ENCODE measurements at regions not wholly inside any gene's neighbourhood (a gene's known extent, or its start where the extent isn't known, plus 50 kb on each side); places are given as distances from the start of the nearest gene placed in this dataset.
A peak's percentile ranks its signal among the peaks of the same experiment; 100 is the strongest.
"Not testable (repeated sequence)": the region's sequence is repeated elsewhere in the genome, so short reads cannot be mapped to it uniquely, and the experiment has no call there.

DNA sequence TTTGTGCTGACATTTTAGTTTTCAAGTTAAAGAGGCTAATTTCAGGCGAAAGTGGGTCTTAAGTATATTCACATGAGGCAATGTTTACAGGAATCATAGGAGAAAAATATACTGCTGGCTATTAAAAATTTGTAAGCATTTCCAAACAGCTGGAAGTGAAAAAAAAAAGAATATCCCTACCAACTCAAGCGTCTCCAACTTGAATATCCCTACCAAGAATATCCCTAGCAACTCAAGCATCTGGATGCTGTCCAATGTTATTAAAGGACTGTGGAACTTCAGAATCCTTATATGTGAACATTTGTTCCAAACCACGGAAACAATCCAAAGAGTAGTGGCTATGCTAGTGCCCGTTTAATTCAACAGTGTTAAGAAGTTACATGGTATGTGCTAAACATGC is 1303.0 kb downstream of the GATA3 start:
- DNase-seq: no peak

DNA sequence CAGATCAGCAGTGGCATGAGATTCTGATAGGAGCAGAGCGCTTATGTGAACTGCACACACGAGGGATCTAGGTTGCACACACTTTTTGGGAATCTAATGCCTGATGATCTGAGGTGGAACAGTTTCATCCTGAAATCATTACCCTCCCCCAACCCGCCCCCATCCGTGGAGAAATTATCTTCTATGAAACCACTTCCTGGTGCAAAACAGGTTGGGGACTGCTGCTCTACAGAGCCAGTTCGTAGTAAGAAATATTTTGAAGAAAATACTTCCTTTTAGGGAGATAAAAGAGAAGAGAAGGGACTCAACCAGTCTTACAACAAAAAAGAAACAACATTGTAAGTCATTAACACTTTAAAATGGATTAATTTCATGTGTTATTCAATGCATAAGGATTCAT is 1308.2 kb downstream of the GATA3 start:
- no peak for DNase-seq

DNA sequence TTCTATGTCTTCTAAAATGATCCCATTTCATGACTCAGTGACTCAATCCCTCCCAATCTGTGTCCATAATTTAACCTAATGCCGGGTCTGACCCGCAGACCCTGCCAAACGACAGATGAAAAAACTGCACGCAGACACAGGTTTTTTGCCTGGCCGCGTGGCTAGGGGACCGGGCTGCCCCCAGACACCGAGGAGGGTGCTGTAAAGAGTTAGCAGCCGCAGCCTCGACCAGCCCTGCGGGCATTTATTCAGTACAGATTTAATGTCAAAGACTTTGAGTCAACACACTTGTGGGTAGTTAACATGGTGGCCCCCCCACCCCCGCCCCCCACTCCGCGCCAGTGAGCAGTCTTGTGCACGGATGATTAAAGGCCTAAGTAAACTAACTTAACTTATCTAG is 1324.7 kb downstream of the GATA3 start:
- no peak for DNase-seq

DNA sequence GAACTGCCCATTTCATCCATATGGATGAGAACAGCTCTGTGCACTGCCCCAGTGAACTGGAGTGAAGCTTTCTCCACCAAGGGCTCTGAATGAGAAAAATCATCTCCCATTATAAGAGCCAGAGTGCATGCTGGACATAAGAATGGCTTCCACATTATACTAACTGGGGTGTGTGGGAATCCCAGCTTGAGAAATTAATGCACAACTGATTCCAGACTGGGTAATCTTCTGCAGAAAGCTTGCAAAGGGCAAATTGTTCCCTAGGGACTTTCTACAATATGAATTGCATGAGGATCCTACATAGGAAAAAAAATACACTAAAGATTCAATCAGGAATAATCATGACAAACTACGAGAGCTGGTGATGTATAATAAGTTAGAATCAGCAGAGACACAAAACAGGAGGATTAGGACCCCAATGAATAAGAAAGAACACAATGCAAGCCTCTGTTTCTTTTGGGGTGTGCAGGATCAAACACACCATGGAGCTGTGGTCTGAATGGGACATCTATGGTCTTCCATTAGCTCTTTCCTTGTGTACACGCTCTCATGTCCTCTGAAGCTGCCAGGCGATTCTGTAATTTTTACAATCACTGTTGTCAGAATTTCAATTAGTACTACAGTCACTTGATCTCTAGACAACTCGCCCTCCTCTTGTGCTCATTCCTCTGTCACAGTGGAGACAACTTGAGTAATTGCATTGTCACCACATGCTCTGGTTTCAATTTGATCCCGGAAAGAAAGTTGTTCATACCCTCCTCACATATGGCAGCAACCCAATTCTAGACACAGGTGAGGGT is 1327.4 kb downstream of the GATA3 start:
- no peak for DNase-seq

DNA sequence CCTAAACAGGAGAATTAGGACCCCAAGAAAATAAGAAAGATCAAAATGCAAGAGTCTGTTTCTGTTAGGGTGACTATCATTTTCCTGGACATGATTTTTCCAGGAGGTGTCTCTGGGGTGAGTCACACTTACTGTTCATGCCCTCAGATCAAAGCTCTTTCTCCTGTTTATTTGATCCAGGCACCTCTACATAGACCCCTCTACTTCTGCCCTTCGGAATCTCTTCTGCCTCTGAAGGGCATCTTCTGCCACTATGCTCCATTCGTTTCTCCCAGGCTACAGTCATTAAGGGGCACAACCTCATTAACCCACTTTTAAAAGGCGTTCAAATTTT is 1328.0 kb downstream of the GATA3 start:
- no peak for DNase-seq

DNA sequence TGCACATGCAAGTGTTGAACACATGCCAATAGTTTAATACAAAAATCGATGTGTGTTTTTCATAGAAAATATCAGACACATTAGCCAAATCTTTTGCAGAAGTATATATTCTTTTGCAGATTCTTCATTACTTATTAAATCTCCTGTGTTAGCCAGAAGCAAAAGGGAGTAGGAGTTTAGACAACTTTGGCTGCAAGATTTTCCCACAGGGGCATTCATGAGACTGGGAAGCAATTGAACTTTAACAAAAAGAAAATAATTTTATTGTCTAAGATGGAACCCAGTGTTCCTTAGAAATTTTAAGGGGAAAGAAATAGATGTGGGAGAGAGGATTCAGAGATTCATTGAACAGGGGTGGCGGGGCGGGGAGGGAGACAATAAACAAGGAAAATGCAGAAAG is 1336.0 kb downstream of the GATA3 start:
- DNase-seq: no peak

DNA sequence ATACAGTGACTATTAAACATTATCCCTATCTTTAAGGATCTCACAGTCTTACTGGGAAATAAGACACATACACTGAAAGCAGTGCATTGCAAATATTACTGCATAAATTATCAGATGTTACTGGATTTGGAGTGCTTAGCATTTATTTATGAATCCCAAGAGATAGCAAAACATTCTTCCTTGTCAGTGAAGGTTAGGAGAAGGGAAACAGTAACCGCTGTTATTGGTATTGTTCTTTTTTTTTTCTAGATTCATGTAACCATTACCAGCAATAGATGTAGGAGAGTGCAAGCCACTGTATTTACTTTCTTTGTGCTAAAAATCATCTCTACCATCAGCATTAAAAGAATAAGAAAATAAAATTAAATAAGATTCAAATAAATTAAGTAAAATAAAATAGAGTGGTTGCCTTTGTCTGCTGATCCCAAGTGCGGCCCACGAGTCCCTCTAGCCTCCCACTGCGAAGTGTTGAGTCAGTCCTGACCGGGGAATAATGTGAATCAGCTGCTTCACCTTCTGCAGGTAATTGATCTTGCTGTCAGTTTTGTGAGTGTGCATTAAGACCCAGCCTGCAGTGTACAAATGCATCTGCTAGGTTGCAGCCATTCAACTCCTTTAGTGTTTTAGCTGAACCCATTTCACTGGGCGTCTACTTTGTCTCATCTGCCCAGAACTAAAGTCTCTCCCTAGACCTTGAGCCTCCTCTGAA is 1344.9 kb downstream of the GATA3 start:
- no peak for DNase-seq

DNA sequence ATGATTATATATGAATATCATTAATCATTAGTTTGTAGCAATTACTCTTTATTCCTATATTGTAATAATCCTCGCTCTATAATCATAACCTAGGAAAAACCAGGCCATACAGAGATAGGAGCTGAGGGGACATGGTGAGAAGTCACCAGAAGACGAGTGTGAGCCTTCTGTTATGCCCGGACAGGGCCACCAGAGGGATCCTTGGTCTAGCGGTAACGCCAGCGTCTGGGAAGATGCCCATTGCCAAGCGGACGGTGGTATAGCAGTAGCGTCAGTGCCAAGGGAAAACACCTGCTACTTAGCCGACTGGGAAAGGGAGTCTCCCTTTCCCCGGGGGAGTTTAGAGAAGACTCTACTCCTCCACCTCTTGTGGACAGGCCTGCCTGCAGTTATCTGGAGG is 1347.6 kb downstream of the GATA3 start:
- peak; percentile 68 for DNase-seq

DNA sequence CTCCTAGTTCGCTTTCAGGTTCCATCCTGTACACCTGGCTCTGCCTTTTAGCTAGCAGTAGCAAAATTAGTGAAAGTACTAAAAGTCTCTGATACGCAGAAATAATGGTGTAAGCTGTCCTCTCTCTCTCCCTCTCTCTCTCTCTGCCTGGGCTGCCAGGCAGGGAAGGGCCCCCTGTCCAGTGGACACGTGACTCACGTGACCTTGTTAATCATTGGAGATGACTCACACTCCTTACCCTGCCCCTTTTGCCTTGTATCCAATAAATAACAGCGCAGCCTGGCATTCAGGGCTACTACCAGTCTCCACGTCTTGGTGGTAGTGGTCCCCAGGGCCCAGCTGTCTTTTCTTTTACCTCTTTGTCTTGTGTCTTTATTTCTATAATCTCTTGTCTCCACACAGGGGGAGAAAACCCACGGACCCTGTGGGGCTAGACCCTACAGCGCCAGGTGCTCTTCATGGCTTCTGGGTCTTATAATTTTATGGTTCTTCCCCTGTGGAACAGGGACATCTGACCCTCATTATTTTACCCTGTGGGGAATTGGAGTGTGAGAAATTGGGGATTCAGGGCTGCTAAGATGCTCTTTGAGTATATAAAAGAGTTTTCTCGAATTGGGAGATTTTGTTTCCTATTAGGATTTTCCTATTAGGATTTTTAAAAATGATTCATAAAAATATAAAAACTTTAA is 1348.2 kb downstream of the GATA3 start:
- DNase-seq: peak; percentile 34

DNA sequence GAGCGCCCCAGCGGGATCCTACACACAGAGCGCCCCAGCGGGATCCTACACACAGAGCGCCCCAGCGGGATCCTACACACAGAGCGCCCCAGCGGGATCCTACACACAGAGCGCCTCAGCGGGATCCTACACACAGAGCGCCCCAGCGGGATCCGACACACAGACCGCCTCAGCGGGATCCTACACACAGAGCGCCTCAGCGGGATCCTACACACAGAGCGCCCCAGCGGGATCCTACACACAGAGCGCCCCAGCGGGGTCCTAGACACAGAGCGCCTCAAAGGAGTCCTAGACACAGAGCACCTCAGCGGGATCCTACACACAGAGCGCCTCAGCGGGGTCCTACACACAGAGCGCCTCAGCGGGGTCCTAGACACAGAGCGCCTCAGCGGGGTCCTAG is 1352.7 kb downstream of the GATA3 start:
- DNase-seq: not testable (repeated sequence)

DNA sequence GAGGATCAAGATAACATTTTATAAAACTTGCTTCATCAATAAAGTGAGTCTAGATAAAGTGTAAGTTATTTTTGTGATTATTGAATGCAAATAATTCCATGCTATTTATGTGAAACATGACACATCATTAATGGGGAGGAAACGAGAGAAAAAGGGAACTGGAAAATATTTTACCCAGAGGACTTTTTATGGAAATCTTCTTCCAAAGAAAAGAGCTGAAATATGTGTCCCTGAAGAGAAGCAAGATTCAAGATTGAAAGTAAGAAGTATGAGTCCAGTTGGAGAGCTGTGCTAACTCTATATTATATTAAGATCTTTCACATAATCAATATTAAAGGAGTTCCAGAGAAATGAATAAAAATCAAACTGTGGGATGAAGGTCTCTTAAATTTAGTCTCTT is 1361.8 kb downstream of the GATA3 start:
- no peak for DNase-seq

DNA sequence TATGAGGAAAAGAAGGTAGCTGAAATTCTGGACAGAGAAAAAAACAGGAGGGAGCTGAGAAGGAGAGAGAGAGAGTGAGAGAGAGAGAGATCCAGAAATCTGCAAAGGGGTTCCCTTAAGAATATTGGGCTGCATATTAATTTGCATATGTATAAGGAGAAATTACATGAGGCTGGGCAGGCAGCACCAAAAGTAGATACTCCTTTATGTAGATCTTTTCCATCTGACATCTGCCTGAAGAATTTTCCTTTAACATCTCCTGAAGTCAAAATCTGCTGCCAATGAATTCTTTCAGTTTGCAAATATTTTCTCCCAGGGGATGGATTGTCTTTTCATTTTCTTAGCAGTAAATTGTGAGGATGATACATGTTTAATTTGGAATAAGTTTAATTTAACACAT is 1365.3 kb downstream of the GATA3 start:
- no peak for DNase-seq

DNA sequence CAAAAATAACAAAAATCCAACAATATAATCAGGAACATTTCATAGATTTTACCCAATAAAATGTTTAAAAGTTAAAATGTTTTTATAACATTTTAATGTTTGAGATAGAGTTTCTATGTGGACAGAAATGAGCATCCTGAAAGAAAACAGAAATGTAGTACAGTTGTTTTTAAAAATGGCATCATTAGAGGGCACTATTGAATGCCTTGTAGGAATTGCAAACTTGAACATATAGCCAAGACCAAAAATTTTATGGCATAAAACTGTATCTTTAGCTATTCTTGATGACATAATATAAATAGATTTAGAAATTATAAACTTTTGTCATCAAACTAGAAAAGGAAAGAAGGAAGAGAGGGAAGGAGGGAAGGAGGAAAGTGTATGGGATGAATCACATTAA is 1372.7 kb downstream of the GATA3 start:
- no peak for DNase-seq

DNA sequence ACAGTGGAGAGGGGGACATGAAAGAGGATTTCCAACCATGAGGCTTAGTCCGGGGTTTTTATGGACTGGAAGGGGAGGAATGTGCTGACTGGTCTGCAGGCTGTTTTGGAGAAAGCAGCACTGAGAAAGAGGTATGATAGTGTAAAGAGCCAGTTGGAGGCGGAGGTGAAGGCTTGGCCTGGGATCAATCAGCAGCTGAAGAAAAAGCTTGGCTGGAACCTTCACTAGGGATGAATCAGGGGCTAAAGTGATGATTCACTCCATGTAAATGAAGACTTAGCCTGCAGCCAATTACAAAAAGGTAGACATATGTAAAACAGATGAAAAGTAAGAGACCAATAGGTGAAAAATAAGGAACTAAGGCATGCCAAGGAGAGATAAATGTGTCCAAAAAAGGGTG is 1382.6 kb downstream of the GATA3 start:
- DNase-seq: no peak

DNA sequence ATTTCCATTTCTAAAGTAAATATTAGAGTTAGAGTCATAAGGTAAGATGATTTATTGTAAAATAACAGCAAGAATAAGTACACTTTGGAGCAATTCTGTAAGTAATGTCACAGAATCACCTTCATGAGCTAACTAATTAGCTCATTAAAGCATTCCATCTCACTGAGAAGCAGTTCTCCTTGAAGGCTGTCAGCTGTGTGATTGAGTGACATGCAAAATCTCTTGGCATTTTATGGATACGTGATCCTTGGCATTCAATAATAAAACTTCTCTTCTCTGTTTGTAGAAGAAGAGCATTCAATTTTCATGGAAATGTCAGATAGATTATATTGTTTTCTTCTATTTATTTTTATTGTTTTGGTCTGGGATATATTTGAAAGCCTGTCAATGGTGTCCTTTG is 1389.3 kb downstream of the GATA3 start:
- no peak for DNase-seq

DNA sequence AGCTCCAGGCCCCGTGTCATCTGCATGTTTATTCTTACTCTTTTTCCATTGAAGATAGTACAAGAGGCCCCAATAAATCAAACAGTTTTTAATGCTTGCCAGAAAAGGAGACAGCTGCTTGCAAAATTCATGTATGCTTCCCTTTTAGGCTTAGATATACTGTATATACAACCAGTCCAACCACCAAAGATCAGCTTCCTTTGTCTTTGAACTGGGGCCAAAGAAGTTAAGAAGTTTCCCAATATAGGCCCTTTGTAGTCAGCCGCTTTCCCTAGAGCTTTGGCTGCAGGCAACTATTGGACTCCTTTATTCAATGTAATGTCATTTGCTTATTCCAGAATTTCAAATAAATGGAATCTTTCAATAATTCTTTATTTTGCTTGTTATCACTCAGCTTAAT is 1395.0 kb downstream of the GATA3 start:
- no peak for DNase-seq

DNA sequence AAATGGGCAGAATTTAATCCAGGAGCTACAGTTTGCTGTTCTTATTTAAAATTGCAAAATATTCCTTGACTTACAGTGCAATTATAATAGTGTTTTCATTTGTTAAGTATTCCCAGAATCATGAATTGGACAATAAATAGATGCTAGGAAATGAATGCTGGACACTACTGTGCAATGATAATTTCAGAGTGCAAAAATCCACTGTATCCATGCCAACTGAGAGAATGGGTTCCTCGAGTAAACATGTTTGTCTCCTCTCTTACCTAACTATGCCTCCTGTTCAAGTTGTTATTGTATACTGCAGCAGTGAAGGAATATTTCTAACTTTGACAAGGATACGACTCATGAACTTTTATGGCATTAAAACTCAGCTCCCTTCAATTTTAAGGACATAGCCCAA is 1396.3 kb downstream of the GATA3 start:
- DNase-seq: no peak

DNA sequence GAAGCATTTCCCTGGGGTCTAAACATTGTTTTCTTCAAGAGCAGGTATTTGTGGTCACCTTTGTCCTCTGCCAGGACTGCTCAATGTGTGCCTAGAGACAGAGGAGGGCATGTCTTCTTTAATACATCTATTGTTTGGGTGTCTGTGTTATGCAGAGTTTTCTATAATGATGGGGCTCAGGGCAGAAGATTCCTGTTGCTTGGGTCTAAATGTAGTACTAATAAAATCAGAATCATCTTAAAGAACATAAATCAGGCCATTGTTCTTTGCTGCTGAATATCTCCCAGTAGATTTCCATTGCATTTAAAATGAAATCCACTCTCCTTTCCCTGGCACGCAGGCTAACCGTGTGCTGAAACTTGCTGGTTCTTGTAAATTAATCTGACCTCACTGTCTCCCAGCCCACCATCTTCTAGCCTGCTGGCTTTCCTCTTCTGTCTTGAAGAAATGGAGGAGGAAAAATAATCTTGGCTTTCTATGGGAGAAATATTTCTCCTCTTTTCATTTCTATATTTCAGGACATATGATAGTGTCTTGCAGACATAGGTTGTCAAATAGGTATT is 1396.8 kb downstream of the GATA3 start:
- no peak for DNase-seq

DNA sequence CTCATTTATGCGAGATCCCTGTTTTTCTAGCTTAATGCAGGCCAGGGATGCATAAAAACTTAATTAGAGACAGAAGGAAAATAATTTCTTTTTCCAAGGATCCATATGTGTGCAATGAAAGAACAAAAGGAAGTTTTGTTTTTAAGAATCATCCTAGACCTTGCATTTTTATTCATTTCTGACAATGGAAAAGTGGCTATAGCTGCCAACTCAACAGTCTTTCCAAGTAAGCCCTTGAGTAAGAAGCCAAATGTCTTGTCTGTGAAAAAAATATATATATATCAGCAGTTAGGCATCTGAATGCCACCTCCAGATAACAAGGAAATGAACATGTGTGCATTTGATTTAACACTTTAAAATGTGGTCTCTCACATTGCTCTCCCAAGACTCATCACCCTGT is 1397.6 kb downstream of the GATA3 start:
- DNase-seq: no peak

DNA sequence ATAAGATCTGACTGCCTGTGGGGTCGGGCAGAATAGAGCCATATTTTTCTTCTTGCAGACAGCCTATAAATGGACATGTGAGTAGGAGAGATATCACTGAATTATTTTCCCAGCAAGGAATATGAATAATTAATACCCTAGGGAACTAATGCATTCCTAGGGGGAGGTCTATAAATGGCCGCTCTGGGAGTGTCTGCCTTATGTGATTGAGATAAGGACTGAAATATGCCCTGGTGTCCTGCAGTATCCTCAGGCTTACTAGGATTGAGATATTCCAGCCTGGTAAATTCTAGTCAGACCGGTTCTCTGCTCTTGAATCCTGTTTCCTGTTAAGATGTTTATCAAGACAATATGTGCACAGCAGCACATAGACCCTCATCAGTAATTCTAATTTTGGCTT is 1399.4 kb downstream of the GATA3 start:
- peak; percentile 63 for DNase-seq

DNA sequence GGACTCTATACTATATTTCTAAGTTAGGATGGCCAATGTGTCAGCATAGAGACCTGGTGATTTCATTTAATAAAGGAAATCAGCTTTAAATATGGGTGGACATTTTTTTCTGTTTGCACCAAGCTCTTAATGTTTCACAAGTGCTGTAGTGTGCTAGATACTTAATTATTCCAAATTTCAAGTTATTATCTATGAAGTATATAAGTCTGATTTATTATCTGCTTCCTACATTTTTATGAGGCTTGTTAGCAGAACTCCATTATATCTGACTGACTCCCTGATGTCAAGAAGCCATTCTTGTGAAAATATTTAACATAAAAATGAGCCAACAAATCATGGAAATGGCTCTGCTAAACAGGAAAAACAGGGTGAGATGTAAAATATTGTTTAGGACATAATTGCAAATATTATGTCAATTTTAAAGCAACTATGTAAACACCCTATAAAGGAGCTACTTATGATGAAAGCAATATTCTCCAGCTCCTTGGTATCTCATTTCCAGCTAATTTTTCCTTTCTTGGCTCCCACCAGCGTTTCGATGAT is 1415.2 kb downstream of the GATA3 start:
- no peak for DNase-seq

DNA sequence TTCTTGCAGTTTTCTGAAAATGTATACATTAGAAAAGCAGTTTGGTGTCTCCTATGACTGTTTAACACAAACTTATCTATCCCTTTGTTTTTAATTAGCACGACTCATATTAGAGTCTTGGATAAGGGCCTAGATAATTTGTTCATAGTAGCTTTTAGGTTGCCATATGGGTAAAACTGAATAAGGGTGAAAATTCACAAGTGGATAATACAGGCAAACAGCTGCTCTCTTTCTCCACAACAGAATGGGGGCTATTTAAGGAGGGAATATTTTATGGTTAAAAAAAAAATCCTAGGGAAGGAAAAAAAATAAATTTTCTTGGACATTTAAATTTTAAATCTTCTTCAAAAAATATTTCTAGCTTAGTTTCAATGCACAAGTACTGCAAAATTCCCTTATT is 1416.1 kb downstream of the GATA3 start:
- no peak for DNase-seq

DNA sequence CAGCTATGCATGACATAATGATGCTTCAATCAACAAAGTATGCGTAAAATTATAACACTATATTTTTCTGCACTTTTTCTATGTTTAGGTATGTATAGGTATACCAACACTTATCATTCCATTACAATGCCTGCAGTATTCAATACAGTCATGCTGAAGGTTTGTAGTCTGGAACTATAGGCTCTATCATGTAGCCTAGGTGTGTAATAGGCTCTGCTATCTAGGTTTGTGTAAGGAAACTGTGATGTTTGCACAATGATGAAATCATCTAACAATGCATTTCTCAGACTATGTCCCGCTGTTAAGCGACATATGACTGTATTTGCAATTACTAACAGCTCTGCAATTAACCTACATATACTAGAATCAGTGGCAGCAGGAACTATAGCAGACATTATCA is 1447.5 kb downstream of the GATA3 start:
- DNase-seq: peak; percentile 12

DNA sequence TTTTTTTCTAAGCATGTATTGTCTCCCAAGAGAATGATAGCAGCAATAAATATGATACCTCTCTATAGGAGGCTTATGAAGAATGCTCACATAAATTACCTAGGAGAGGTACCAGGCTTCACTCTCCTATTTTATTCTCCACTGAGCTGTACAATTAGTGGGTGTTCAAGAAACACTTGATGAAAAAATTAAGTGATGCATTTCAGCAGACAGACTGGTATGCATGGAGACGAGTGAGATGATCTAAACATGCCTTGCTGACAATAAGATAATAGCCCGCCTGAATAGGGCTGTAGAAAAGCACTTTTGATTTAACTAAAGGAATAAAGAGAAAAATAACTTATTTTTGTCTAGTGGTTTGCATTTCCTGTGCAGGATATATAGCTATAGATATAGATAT is 1449.7 kb downstream of the GATA3 start:
- no peak for DNase-seq

All from DMS53 (cell line).